SK-N-MC (cell line): ENCODE measurements at regions not wholly inside any gene's neighbourhood (a gene's known extent, or its start where the extent isn't known, plus 50 kb on each side); places are given as distances from the start of the nearest gene placed in this dataset.

ENCODE experiments used
- EZH2 ChIP-seq: fragments of 200-600 bp; sonication (generic); IDR thresholded peaks from one replicate; pipeline ENCODE4 v1.6.1; 2017; ENCODE audit warnings: antibody characterized with exemption
- FOXP2 ChIP-seq: optimal IDR thresholded peaks from 2 replicates; pipeline ENCODE3; 2011; ENCODE audit warnings: mild to moderate bottlenecking, moderate library complexity; ENCODE audit not compliant: insufficient read depth; ENCODE audit errors: extremely low read length, control extremely low read depth
- POLR2AphosphoS5 ChIP-seq: IDR thresholded peaks from 2 replicates; pipeline ENCODE4 v1.6.1; 2012; ENCODE audit warnings: mild to moderate bottlenecking, low read depth, low read length, borderline replicate concordance

- no peak for TF ChIP-seq POLR2AphosphoS5
- no peak for TF ChIP-seq EZH2
- TF ChIP-seq FOXP2 = no peak
Observed at GRCh38 chr16:60166111-60166510, 1432.0 kb upstream of the GOT2 start.
